Heart right ventricle (tissue), 16 donors: ENCODE measurements at regions not wholly inside any gene's neighbourhood (a gene's known extent, or its start where the extent isn't known, plus 50 kb on each side); places are given as distances from the start of the nearest gene placed in this dataset.

Experiments used
- ATAC-seq, 8 donors: fragments of 200-7000 bp; cut with Tn5 transposase; one replicate each; pipeline ENCODE4 v1.9.1; 2020; ENCODE audit warnings: mild to moderate bottlenecking in 8 of 8, moderate library complexity in 8 of 8, moderate number of reproducible peaks in 1 of 8
- DNase-seq, 2 donors: peaks; one replicate each; pipeline ENCODE4 v3.0.0-alpha.2; 2020
- H3K27ac ChIP-seq, 10 donors: fragments of 200-600 bp; sonication (generic) in 2 of 10; one replicate each; pipeline versions ENCODE4 v1.5.0 to v1.8.0; 2020 to 2022; ENCODE audit warnings: mild to moderate bottlenecking in 3 of 10
- H3K27me3 ChIP-seq, 7 donors: fragments of 200-600 bp; one replicate each; pipeline ENCODE4 v1.8.0; 2021 to 2022; ENCODE audit warnings: mild to moderate bottlenecking in 2 of 7
- H3K36me3 ChIP-seq, 9 donors: fragments of 200-600 bp; sonication (generic) in 1 of 9; one replicate each; pipeline versions ENCODE4 v1.5.0 to v1.8.0; 2020 to 2022; ENCODE audit warnings: mild to moderate bottlenecking in 2 of 9
- H3K4me1 ChIP-seq, 9 donors: fragments of 200-600 bp; sonication (generic) in 1 of 9; one replicate each; pipeline versions ENCODE4 v1.5.0 to v1.8.0; 2020 to 2022; ENCODE audit warnings: mild to moderate bottlenecking in 4 of 9
- H3K4me3 ChIP-seq, 10 donors: fragments of 200-600 bp; sonication (generic) in 2 of 10; one replicate each; pipeline versions ENCODE4 v1.5.0 to v1.8.0; 2020 to 2022; ENCODE audit warnings: mild to moderate bottlenecking in 7 of 10, moderate library complexity in 2 of 10
- H3K9me3 ChIP-seq, 11 donors: fragments of 200-600 bp in 10 of 11; sonication (generic) in 2 of 11; one replicate each; pipeline versions ENCODE4 v1.5.0 to v1.8.0; 2013 to 2022; ENCODE audit warnings: mild to moderate bottlenecking in 2 of 11, control low read depth in 1 of 11, moderate library complexity in 1 of 11
- WGBS, 2 donors: extraction: QIAGEN DNeasy Blood & Tissue Kit; methylation state at CpG; one replicate each; pipeline ENCODE4 v1.1.7; 2013; ENCODE audit warnings: inconsistent platforms in 1 of 2; 5-methylcytosine and 5-hydroxymethylcytosine counted together
- intact Hi-C, 10 donors: fragments of 100-400 bp; cut with DNase I; formaldehyde crosslinking; loops; one replicate each; pipeline versions ENCODE4 v1.11.1 to v1.14.2; 2022
- TF ChIP-seq, protein P1 (sequence below), 9 donors: fragments of 200-600 bp; sonication (generic) in 2 of 9; IDR thresholded peaks; one replicate each; pipeline versions ENCODE4 v1.5.0 to v1.8.0; 2021 to 2022; ENCODE audit warnings: antibody characterized with exemption in 9 of 9, mild to moderate bottlenecking in 5 of 9, moderate library complexity in 1 of 9
- donor health status: Arrhythmogenic right ventricular cardiomyopathy.
- donor health status: ischemic (EF 13 %, LVEDD 7.1; RV severe dilation, severe dysfunction).
- donor health status: healthy with polysubstance abuse.
- donor health status: DM: no; HTN: yes; CAD: no.
- donor health status: DM: no; HTN: no; CAD: no.
- donor health status: ischemic (EF 25% LVEDD 6.9; RV normal size, moderate dysfunction).
- donor health status: ischemic (EF 25% LVEDD 5.7; RV mildly dilated, moderate dysfunction).
- donor health status: healthy.
- donor health status: DM: yes; HTN: yes; CAD: no.
- donor health status: Ischemic cardiomyopathy.
- donor health status: ischemic (EF 35%, LVEDD 5.7; RV mildly dilated, moderate dysfunction).
- donor health status: nonischemic (EF 11% LVEDD 7.7; RV severe dilation, severe dysfunction).
- donor health status: DM: yes; HTN: yes; CAD: no.
- donor health status: PGD.
- donor health status: ischemic (EF 29% LVEDD 5.4; RV normal size, mild dysfunction).
- donor health status: nonischemic (EF 23%, LVEDD 6.1; RV moderate dilation, normal function).

- DNase-seq (no peak), ATAC-seq (peak in 7 of 8 donors; percentile 38 to 78 (median 65))
- Histone ChIP-seq H3K27ac (peak overlapping the region in 4 of 10 donors; percentile 10 to 51 (median 43)), H3K4me3 (no peak overlapping the region), H3K9me3 (no peaks in the 10 kb centered on the region), H3K36me3 (no peaks in the 10 kb centered on the region), H3K4me1 (peaks cover 8 to 53% (median 27%) of the 10 kb centered on the region in 9 donors), H3K27me3 (no peaks in the 10 kb centered on the region)
- TF ChIP-seq, protein P1, sequence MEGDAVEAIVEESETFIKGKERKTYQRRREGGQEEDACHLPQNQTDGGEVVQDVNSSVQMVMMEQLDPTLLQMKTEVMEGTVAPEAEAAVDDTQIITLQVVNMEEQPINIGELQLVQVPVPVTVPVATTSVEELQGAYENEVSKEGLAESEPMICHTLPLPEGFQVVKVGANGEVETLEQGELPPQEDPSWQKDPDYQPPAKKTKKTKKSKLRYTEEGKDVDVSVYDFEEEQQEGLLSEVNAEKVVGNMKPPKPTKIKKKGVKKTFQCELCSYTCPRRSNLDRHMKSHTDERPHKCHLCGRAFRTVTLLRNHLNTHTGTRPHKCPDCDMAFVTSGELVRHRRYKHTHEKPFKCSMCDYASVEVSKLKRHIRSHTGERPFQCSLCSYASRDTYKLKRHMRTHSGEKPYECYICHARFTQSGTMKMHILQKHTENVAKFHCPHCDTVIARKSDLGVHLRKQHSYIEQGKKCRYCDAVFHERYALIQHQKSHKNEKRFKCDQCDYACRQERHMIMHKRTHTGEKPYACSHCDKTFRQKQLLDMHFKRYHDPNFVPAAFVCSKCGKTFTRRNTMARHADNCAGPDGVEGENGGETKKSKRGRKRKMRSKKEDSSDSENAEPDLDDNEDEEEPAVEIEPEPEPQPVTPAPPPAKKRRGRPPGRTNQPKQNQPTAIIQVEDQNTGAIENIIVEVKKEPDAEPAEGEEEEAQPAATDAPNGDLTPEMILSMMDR (IDR thresholded peaks at IDR 0.05) = no peak
- intact Hi-C loops = no loop called here
- 54 to 68% methylated on average over 5 of the region's 5 CpGs for WGBS, 2 donors
These were observed 72.5 kb upstream of the ADAMTS9 start for GRCh38 chr3:64760258-64760657.

GRCh38 chr3:64759811-64760210, 72.0 kb upstream of the ADAMTS9 start:
- 51 to 56% methylated on average over 2 of the region's 2 CpGs for WGBS, 2 donors
- intact Hi-C loops = no loop called here
- Histone ChIP-seq H3K27me3 (no peaks in the 10 kb centered on the region), H3K36me3 (peaks cover 0 to 2% (median 0%) of the 10 kb centered on the region in 9 donors), H3K9me3 (peaks cover 0 to 2% (median 0%) of the 10 kb centered on the region in 11 donors), H3K4me3 (no peak overlapping the region), H3K4me1 (peaks cover 8 to 51% (median 27%) of the 10 kb centered on the region in 9 donors), H3K27ac (peak overlapping the region in 4 of 10 donors; percentile 10 to 51 (median 43))
- DNase-seq = no peak
- TF ChIP-seq, protein P1 (IDR thresholded peaks at IDR 0.05) = no peak
- ATAC-seq = peak in 7 of 8 donors; percentile 29 to 65 (median 56)

GRCh38 chr3:64756398-64756986, 68.7 kb upstream of the ADAMTS9 start:
- WGBS, 2 donors = 61 to 68% methylated on average over 2 of the region's 2 CpGs
- no peaks in the 10 kb centered on the region for H3K27me3 ChIP-seq
- TF ChIP-seq, protein P1 (IDR thresholded peaks at IDR 0.05) = no peak
- H3K4me1 ChIP-seq = peaks cover 4 to 40% (median 26%) of the 10 kb centered on the region in 9 donors
- no peak overlapping the region for H3K4me3 ChIP-seq
- peaks cover 0 to 15% (median 0%) of the 10 kb centered on the region in 11 donors for H3K9me3 ChIP-seq
- ATAC-seq (no peak), DNase-seq (no peak)
- H3K36me3 ChIP-seq = peaks cover 0 to 12% (median 0%) of the 10 kb centered on the region in 9 donors
- intact Hi-C loops = no loop called here
- H3K27ac ChIP-seq = no peak overlapping the region

- Histone ChIP-seq H3K27me3 (no peaks in the 10 kb centered on the region), H3K36me3 (peaks cover 0 to 9% (median 0%) of the 10 kb centered on the region in 9 donors), H3K4me1 (peaks cover 0 to 12% (median 0%) of the 10 kb centered on the region in 9 donors), H3K9me3 (peaks cover 0 to 10% (median 0%) of the 10 kb centered on the region in 11 donors), H3K27ac (no peak overlapping the region), H3K4me3 (no peak overlapping the region)
- no peak for DNase-seq
- no peak for ATAC-seq
- intact Hi-C loops = no loop called here
- TF ChIP-seq, protein P1 (IDR thresholded peaks at IDR 0.05) = no peak
- WGBS, 2 donors = 58 to 72% methylated on average over 6 of the region's 6 CpGs
These were observed 60.6 kb upstream of the ADAMTS9 start for GRCh38 chr3:64748244-64748904.
